Retinal pigment epithelial cell (primary cell): ENCODE measurements at regions not wholly inside any gene's neighbourhood (a gene's known extent, or its start where the extent isn't known, plus 50 kb on each side); places are given as distances from the start of the nearest gene placed in this dataset.

Source experiments
- DNase-seq: peaks from one replicate; pipeline ENCODE4 v3.0.0-alpha.2; 2010; ENCODE audit warnings: low read depth
- H3K4me3 ChIP-seq: 2 replicates; pipeline ENCODE4 v1.5.1; 2011; ENCODE audit warnings: mild to moderate bottlenecking, low read length, control low read depth, moderate library complexity
- TF ChIP-seq, protein P1 (sequence below): conservative IDR thresholded peaks from 2 replicates; pipeline ENCODE4 v1.5.1; 2011; ENCODE audit warnings: low read depth, low read length, control low read depth, inconsistent platforms

DNA sequence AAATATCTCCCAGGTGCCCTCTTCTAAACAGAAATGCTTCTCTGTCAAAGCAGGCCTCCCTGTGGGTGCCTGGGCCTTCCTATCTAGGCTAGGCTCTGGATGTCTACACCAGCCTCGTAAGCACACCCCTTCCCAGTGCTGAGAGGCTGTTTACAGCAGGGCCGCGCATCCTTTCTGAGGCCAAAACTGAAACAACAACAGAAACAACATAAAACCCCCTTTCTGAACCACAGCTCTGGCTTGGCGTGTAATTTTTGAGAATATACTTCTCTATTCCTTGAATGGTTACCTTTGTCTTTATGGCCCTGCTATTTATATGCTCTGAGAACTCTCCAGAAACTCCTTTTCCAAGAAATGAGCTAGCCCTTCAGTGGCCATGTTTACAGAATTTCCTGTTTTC lies 118.4 kb downstream of the BCL2L11 start:
- H3K4me3 ChIP-seq: no peak overlapping the region
- DNase-seq: no peak
- TF ChIP-seq, protein P1, sequence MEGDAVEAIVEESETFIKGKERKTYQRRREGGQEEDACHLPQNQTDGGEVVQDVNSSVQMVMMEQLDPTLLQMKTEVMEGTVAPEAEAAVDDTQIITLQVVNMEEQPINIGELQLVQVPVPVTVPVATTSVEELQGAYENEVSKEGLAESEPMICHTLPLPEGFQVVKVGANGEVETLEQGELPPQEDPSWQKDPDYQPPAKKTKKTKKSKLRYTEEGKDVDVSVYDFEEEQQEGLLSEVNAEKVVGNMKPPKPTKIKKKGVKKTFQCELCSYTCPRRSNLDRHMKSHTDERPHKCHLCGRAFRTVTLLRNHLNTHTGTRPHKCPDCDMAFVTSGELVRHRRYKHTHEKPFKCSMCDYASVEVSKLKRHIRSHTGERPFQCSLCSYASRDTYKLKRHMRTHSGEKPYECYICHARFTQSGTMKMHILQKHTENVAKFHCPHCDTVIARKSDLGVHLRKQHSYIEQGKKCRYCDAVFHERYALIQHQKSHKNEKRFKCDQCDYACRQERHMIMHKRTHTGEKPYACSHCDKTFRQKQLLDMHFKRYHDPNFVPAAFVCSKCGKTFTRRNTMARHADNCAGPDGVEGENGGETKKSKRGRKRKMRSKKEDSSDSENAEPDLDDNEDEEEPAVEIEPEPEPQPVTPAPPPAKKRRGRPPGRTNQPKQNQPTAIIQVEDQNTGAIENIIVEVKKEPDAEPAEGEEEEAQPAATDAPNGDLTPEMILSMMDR: no peak

DNA sequence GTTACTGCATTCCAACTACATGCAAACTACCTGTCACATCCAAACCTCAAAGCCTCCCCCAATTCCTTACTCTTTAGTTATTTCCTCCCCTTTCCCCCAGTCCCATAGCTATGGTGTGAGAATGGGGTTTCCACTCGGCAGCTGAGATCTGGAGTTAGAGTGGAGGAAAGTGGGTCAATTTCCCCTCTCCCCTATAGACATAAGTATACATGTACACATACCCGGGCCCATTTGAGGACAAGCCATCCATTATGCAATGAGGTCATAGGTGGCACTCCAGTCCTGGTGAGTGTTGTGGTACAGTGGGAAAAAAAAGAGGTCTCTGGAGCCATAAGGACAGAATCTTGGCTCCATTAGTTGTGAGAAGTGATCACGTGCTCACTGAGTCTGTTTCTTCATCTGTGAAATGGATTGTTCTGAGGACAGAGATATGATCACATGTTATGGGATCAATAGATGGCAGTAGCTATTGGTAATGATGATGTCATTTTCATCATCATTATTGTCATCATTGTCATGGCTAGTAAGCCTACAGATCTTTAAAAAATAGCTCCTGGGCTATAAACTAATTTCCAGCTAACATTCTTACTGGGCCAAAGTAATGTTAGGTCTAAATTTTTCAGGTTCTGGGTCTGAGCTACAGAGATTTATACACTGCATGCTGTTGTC lies 119.0 kb downstream of the BCL2L11 start:
- H3K4me3 ChIP-seq: no peak overlapping the region
- no peak for DNase-seq
- TF ChIP-seq, protein P1: no peak

DNA sequence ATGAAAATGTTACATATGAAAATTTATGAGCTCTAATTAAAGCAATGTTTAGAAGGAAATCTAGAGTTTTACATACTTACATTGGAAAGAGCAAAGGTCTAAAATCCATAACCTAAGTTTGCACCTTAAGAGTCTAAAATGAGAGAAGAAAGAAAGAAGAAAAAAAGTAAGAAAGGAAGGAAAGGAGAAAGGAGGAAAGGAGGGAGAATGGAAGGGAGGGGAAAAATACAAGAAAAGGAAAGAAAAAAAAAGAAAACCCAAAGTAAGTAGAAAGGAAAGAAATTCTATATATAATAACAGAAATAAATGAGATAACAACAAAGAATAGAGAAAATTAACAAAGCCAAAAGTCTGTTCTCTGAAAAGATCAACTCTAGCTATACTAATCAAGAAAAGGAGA lies 122.6 kb downstream of the BCL2L11 start:
- H3K4me3 ChIP-seq: no peak overlapping the region
- TF ChIP-seq, protein P1: no peak
- DNase-seq: no peak

DNA sequence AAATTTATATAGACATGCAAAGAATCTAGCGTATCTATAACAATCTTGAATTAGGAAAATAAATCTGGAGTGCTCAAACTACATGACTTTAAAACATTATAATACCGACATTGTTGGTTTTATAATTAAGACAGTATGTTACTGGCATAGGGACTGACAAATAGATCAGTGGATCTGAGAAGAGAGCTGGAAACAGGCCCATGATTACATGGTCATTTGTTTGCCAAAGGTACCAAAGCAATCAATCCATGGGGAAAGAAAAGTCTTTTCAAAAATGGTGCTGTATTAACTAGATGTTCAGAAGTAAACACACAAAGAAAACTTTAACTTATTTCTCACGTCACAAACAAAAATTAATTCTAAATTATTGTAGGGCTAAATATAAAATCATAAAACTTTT lies 124.2 kb downstream of the BCL2L11 start:
- no peak overlapping the region for H3K4me3 ChIP-seq
- DNase-seq: no peak
- TF ChIP-seq, protein P1: no peak

DNA sequence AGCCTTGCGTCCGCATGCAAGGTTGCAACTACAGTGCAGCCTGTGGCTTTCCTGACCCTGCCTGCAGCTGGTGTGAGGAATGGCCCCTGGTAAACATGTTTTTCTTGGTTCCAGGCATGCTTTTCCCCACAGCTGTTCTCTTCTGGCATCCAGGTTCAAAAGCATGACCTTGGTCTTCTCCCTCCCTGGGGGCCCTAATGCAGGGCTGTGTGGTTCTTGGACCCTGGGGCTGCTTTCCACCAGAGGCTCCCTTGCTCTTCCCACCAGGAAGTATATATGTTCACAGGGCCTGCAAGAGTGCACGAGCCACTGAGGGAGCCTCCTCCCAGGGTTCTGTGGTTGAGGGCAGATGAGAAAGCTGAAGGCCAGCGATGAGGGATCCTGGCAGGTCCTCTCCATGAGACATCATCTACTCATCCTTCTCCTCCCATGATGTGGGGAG lies 125.9 kb downstream of the BCL2L11 start:
- H3K4me3 ChIP-seq: no peak overlapping the region
- TF ChIP-seq, protein P1: no peak
- DNase-seq: no peak

DNA sequence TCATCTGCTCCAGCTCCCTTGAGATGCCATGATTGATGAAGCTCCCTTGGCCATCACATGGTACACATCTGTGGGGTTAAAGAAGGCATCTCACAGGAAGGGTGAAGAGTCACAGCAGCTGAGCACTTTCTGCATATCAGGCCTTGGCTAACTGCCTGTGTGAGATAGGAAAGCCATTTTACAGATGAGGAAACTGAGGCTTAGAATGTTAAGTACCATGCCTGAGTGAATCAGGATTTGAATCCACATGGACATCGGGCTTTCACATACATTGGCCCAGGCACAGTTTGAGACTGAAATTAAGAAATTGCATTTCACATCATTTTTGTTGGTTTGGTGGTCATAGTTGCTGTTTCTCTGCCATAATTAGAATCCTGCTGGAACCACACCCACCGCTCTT lies 126.8 kb downstream of the BCL2L11 start:
- TF ChIP-seq, protein P1: no peak
- DNase-seq: no peak
- no peak overlapping the region for H3K4me3 ChIP-seq

DNA sequence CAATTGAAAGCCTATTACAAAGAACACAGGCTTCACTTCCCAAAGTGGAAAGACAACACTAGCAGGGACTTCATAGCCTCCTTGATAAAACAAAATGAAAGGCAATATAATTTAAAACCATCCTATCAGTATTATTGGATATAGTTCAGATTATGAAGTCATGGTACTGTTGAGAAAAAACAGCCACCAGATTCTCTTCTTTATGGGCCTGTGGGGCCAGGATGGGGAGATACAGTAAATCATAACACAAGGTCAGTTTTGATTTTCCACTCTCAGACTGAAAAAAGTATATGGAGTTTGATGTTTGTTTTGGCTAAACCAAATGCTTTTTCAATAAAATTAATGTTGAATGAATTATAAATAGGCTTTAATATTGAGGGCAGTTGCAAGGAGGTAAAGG lies 129.1 kb downstream of the BCL2L11 start:
- TF ChIP-seq, protein P1: no peak
- no peak overlapping the region for H3K4me3 ChIP-seq
- no peak for DNase-seq
